HL-60/S4 (cell line): ENCODE measurements at regions not wholly inside any gene's neighbourhood (a gene's known extent, or its start where the extent isn't known, plus 50 kb on each side); places are given as distances from the start of the nearest gene placed in this dataset.

Experiments
- in situ Hi-C: fragments of 300-500 bp; cut with MboI; formaldehyde crosslinking; loops from 2 replicates; pipeline ENCODE4 v1.14.3; 2022; ENCODE audit warnings: low sequenced_read_pairs

DNA sequence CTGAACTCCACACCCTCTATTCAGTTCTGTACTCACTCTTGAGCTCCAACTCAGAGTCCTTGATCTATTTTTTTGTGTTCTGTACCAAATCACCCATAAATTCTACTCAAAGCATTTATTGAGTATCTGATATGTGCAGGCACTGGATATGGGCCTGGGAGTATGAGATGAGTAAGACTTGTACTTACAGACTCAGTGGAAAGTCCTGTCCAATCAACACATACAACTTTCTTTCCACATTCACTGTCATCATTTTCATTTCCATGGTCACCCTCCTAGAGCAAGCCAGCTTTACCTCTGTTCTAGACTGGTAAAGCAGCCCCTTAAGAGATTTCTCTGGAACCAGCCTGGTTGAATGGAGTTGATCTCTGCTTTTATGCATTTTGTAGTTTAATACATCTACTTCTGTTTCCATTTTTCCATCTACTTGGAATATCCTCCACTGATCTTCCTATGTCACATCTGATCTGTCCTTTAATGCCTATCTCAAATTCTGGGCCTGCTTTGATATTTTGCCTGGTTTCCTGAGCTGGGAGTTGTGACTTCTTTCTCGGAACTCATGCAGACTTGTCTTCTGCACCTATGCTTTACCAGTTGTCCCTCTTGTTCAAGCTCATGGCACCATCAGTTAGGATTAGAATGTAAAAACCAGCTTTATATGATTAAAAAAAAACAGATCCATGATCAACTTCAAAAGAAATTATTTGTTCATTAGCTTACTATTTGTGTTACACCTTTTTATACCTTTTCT, 96.9 kb upstream of the GLS start:
- in situ Hi-C loops, result loop anchor here (25.0 kb wide), 2 partner anchors 379 to 729 kb away; partner anchors contain the start of gene STAT4

DNA sequence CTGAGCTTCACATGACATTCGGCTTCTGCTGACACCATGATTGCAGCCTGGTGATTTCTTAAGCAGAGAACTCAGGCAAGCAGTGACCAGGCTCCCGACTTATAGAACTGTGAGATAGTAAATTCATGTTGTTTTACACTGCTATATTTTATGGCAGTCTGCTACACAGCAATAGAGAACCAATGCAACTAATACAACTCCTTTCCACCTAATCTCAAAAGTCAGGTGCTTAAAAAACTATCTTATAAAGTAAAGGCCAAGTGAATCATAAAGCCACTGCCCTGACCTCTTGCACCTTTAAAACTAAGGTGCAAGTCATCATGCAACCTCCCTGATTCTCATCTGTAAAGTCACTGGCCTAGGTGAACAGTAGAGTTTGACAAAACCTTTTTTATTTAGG, 95.3 kb upstream of the GLS start:
- in situ Hi-C loops, result loop anchor here (25.0 kb wide), 2 partner anchors 377 to 727 kb away; partner anchors contain the start of gene STAT4

DNA sequence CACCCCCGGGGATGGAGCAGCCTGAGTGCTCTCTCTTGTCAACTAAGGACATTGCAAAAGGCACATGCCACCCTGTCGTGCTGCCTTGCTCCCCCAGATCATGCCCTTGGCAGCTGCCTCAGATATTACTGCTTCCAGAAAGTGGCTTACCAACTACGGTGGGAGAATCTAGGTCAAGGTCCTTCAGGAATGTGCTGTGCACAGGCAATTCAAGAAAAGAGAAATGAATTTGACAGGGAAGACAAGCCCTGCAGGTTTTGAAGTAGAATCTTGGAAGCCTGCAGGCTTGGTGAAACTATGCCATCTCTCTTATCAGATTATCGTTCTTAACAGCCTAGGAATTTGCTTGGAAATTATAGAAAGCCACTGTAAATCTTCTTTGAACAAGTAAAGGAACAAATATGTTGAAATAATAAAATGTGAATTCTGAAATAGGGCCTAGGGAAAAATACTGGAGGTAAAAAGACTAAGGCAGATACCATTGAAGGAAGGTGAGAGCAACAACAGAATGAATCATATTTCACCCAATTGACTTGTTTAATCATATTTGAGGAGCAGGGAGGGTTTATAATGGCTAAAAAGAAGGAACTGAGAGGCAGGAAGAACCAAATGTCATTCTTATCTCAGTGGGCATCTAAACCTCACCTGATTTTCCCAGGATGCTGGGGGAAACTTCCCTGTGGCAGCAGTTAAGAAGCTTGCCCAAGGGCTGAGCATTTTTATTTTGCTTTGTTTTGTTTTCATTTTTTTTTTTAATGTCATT, 94.0 kb upstream of the GLS start:
- in situ Hi-C loops, result loop anchor here (25.0 kb wide), 2 partner anchors 376 to 726 kb away; partner anchors contain the start of gene STAT4

DNA sequence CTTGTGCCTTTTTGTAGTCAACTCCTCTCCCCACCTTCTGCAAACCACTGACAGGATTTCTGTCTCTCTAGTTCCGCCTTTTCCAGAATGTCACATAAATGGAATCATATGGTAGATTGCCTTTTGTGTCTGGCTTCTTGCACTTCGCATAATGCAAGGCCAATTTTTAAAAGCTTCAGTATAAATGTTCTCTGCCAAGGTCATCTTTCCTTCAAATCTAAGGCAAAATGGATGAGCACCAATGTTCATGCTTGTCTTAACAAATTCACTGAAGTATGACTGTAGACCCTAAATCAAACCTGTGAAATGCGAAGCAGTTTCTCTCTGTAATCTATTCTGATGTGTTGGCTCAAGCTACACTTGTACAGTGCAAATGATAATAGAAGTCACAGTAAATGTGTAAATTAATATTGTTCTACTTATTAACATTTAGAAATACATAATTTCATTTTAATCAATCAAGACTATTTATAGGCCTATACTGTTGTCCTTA, 92.8 kb upstream of the GLS start:
- in situ Hi-C loops, result loop anchor here (25.0 kb wide), 2 partner anchors 375 to 725 kb away; partner anchors contain the start of gene STAT4

DNA sequence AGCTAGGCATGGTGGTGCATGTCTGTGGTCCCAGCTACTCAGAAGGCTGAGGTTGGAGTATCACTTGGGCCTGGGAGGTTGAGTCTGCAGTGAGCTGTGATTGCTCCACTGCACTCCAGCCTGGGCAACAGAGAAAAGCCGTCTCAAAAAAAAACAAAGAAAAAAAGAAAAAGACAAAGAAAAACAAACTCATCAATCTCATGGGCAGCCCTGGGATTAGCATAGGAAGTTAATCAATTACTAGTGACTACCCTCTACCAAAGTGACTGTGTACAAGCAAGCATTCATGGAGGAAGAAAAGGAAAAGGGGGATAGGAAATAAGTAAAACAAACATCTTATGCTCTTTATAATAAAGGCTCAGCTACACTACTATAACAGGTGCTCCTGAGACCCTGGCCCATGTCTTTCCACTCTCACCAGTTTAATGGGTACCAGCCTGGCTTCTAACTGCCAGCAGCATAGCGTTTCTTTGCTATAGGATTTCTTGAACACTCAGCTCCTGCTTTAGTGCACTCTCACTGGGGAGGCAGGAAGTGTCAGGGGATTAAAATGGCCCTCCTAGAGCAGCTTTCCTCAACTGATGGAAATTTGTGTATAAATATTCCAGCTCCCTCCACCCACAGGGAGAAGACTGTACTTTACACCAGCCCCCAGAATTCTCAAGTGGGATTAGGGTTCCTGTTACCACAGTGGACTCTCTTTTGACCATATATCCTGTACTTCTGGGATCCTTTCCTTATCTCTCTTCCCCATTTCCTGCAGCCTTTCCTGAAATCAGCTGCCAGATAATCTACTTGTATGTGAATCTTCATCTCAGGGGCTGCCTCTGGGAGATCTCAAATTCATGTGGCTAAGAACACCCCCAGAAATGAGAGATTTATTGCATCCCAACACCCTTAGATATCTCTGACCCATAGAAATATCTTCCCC, 91.3 kb upstream of the GLS start:
- in situ Hi-C loops, result loop anchor here (25.0 kb wide), 2 partner anchors 373 to 723 kb away; partner anchors contain the start of gene STAT4

DNA sequence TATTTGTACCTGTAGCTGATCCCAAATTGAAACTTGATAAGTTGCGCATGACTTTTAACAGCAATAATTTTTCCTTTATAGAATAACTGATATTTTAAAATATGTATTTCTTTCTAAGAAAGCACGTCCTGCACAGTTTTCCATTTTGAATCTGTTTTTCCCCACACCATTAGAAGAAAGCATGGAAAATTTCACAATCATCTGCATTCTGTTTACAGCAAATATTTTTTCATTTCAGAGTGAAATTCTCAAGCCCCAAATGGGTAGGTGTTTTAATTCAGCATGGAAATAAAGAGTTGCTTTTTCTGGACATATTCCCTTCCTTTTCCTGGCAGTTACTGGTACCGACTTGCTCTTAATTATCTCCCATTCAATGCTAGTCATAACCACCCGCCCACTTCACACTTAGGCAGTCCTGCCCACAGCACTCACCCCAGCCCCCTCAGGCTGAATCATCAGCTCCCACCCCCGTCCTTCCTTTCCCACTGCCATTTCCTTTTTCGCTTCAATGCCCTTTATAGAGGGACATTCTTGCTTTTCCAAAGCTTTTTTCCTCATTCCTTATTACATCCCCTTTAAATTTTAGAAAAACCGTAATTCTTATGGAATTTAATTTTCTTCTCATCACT, 89.2 kb upstream of the GLS start:
- in situ Hi-C loops, result loop anchor here (25.0 kb wide), 2 partner anchors 371 to 721 kb away; partner anchors contain the start of gene STAT4

DNA sequence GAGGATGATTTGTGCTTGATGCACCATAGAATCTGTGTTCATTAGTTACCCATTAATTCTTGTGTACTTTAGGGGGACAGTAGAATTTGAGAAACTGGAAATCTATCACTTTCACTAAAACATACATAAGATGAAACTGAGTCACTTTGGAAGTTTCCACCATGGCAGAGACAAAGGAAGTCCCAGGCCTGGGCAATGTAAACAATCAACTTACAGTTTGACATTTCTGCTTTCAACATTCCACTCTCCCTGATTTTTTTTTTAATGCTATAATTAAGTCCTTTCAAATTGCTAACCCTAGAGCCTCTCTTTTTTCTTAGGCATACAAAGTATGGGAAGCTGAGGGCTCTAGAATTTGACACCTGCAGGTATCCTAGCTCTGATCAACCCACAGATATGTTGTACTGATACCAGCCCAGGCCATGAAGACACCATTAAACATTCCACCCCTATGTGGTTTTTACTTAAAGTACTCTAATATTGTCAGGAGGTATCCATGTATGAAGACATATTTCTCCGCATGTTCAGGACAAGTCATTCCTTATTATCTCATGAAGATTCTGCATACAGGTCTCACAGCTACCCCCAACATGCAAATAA, 88.5 kb upstream of the GLS start:
- in situ Hi-C loops, result loop anchor here (25.0 kb wide), 2 partner anchors 370 to 720 kb away; partner anchors contain the start of gene STAT4

DNA sequence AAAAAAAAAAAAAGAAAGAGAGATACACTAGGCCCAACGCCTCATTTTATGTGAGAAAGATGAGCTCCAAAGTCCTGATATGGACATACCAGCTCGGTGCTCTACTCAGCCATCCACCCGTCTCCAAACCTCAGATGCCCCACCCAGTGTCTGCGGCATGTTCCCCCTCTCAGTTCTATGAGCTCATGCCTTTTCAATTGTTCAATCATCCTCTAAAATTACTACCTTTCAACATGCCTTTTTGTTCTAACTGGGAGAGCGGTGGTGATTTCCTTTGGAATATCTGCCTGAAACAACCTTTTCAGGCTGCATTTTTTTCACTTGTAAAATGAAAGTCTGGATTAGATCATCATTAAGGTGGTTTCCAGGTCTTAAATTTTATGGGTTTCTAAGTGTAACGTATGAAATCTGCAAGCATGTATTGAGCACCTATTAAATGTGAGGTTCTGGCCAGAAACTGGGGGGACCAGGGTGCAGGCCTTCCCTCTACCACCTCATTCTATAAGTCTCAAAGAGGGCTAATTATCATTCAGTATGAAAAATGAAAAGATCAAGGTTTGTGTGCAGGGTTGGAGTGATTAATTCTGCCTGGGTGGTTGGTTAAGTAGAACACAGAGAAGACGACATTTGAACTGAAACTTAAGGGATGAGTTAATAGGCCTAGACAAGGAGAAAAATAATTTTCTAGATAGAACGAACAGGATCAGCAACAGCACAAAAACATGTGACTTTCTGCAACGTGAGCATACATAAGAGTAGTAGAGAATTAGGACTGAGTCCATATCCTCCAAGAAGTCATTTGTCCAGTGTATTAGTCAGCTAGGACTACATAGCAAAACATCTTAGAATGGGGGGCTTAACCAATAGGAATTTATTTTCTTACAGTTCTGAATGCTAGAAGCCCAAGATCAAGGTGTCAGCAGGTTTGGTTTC, 87.4 kb upstream of the GLS start:
- in situ Hi-C loops, result loop anchor here (25.0 kb wide), 2 partner anchors 369 to 719 kb away; partner anchors contain the start of gene STAT4

DNA sequence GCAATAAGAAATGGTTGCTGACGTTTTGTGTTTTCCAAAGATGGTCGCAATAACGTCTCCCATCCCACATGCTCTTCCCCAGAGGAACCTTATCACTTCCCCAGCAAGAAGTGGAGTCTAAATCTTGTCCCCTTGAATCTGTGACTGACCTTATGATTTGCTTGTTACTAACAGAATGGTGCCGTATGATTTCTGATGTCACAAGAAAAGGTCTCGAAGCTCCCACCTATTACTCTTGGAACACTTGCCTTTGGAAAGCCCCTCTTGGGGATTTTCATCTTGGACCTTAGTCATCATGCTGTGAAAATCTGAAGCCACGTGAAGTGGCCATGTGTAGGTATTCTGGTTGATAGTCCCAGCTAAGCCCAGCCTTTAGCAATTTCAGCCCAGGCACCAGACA, 86.2 kb upstream of the GLS start:
- in situ Hi-C loops, result loop anchor here (25.0 kb wide), 2 partner anchors 368 to 718 kb away; partner anchors contain the start of gene STAT4

DNA sequence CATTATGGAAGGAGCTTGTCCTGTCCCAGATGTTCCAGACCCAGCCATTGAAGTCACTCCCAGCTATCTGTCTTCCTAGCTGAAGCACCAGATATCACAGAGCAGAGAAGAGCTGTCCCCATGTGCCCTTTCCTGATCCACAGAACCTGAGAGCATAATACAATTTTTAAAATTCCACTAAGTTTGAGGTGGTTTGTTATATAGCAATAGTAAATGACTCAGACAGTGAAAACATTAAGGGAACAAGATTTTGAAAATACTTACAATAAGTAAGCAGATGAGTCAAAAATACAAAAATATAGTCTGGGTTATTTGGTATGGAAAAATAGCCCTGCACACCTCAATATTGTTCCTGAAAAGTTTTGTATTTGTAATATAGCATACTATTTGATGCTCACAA, 85.8 kb upstream of the GLS start:
- in situ Hi-C loops, result loop anchor here (25.0 kb wide), 2 partner anchors 368 to 718 kb away; partner anchors contain the start of gene STAT4

DNA sequence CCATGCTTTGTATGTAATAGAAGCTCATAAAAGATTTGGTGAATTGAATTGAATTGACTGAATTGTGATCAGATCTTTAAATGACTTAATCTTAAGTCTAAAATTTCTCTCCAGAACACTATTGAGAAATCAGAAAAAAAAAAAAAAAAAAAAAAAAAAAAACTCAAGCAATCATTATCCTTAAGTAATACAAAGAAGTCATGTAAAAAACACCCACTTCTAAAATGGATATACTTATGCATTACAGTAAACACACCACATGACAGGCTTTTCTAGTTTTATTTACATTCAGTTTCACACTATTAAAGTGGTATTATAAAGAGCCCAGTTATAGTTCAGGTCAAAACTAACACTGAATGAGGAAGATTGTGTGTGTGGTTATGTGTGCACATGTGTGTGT, 84.9 kb upstream of the GLS start:
- in situ Hi-C loops, result loop anchor here (25.0 kb wide), 2 partner anchors 367 to 717 kb away; partner anchors contain the start of gene STAT4

DNA sequence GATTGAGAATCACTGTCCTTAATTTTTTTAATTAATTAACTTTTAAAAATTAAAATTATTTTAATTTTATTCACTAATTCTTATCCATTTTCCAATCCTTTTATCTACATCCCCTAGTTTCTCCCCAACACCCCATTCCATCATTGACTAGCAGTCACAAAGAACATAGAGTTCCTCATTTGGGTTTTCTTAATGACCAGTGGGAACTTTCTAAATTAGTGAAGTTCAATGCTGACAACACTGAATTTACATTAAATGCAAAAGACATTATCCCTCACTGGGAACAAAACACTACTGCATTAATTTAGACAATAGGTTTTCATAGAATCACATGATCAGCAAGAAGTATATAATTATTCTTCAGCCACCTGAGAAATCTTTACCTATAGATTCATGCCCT, 80.6 kb upstream of the GLS start:
- in situ Hi-C loops, result loop anchor here (25.0 kb wide), 2 partner anchors 362 to 712 kb away; partner anchors contain the start of gene STAT4

DNA sequence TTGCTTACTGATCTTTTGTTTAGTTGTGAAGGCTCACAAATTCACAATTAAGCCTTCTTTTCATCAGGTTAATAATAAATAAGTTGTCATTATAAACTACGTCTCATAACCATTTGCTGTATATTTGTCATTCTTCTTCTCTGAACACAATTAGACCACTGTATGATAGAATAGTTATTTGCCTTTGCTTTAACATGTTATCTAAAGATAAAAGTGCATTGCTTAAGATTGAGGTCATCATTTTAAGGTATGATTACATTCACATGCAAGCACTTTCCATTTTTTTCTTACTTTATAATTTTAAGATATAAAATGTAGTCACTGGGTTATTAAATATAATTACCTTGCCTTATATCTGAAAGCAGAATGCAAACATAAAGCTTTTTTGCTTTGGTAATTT, 80.1 kb upstream of the GLS start:
- in situ Hi-C loops, result no loop called here

DNA sequence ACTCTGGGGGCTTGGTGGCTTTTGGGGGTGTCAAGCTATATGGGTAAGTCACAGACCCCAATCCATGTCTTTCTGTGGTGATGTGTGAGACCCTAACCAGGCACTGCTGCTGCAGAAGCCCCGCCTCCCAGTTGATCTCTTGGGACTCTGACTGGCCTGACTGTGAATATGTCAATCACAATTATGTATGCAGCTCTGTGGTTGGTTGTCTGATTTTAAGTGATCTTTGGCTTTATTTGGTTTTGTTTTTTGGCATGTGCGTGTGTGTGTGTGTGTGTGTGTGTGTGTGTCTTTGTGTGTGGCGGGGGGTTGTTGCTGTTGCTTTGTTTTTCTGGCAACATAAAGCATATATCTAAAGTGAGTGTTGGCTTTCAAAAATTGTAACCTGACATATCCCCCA, 78.5 kb upstream of the GLS start:
- in situ Hi-C loops, result no loop called here

DNA sequence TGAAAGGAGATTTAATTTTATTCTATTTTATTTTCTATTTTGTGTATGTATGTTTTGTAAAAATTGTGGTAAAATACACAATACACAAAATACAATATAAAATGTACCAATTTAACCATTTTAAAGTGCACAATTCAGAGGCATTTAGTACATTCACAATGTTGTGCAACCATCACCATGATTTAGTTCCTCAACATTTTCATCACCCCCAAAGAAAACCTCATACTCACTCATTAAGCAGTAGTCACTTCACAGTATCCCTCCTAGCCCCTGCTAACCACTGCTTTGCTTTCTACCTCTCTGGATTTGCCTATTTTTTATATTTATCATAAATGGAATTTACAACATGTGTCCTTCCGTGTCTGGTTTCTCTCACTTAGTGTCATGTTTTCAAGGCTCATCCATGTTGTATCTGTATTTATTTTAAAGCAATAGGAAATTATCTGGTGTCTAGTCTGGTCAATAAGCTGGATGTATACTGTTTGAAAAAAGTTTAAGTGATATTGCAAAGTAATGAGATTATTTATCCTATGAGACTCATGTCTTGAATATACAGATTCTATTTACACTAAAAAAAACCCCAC, 77.9 kb upstream of the GLS start:
- in situ Hi-C loops, result no loop called here

DNA sequence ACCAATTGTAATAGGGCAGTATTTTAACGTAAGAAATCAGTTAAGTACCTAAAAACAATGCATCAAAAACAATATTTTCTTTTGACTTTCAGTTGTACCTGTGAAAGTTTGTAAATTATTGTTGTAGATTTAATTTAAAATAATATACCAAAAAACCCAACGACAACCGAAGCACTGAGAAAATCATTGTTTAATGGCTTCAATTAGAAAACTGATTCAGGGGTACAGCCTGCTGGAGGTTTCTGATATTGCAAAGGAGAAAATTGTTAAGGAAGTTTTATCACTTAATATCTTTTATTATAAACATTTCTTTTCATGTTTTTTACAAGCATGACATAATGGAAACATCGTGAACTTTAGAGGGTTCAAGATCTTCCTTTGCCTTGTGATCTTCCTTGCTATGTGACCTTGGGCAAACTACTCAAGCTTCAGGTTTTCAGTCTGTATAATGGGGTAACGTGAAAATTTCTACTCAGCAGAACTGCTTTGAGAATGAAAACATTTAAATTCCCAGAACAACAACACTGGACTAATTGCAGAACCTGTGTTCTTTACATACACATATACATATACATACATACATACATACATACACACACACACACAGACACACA, 76.3 kb upstream of the GLS start:
- in situ Hi-C loops, result no loop called here

DNA sequence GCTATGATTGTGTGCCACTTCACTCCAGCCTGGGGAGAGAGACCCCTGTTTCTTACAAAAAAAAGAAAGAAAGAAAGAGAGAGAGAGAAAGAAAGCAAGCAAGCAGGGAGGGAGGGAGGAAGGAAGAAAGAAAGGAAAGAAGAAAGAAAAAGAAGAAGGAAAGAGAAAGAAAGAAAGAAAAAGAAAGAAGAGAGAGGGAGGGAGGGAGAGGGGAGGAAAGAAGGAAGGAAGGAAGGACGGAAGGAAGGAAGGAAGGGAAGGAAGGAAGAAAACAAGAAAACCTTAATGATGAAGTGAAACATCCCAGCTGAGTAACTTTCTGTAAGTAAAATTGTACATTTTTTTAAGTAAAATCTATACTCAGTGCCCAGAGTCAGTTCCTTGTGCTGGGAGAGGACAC, 75.5 kb upstream of the GLS start:
- in situ Hi-C loops, result no loop called here
